Right atrium auricular region (tissue), 2 donors: ENCODE measurements at regions not wholly inside any gene's neighbourhood (a gene's known extent, or its start where the extent isn't known, plus 50 kb on each side); places are given as distances from the start of the nearest gene placed in this dataset.

Source experiments
- DNase-seq: peaks from one replicate; pipeline ENCODE4 v3.0.0-alpha.2; 2019; ENCODE audit warnings: low spot score
- H3K27ac ChIP-seq, 2 donors: fragments of 200-600 bp; sonication (generic); 1 replicate in 1 of 2; 2 replicates in 1 of 2; pipeline ENCODE4 v1.5.1; 2016 to 2019
- H3K27me3 ChIP-seq, 2 donors: fragments of 200-600 bp; sonication (generic); one replicate each; pipeline versions ENCODE4 v1.5.1 to v1.6.0; 2017 to 2019
- H3K36me3 ChIP-seq: fragments of 200-600 bp; sonication (generic); one replicate; pipeline ENCODE4 v1.5.1; 2016
- H3K4me1 ChIP-seq, 2 donors: fragments of 200-600 bp; sonication (generic); one replicate each; pipeline versions ENCODE4 v1.5.1 to v1.6.0; 2017 to 2019
- H3K4me3 ChIP-seq, 2 donors: fragments of 200-600 bp; sonication (generic); 1 replicate in 1 of 2; 2 replicates in 1 of 2; pipeline ENCODE4 v1.5.1; 2017 to 2019; ENCODE audit warnings: mild to moderate bottlenecking in 1 of 2, moderate library complexity in 1 of 2
- H3K9me3 ChIP-seq, 2 donors: fragments of 200-600 bp; sonication (generic); one replicate each; pipeline ENCODE4 v1.5.1; 2019
- CTCF ChIP-seq, 2 donors: fragments of 200-600 bp; sonication (generic); IDR thresholded peaks; one replicate each; pipeline ENCODE4 v1.5.1; 2019; ENCODE audit warnings: antibody characterized with exemption in 2 of 2

- Histone ChIP-seq H3K9me3 (no peaks in the 10 kb centered on the region), H3K4me3 (no peak overlapping the region), H3K4me1 (no peaks in the 10 kb centered on the region), H3K27me3 (no peaks in the 10 kb centered on the region), H3K27ac (no peak overlapping the region), H3K36me3 (no peaks in the 10 kb centered on the region)
- peak in 1 of 2 donors; percentile 67 for TF ChIP-seq CTCF (IDR thresholded peaks at IDR 0.05)
- DNase-seq, result no peak
Measured at GRCh38 chr6:6494677-6495076, 93.8 kb upstream of the LY86 start.

GRCh38 chr6:6495851-6496250, 92.7 kb upstream of the LY86 start:
- no peak overlapping the region for H3K27ac ChIP-seq
- DNase-seq, result no peak
- no peak for TF ChIP-seq CTCF (IDR thresholded peaks at IDR 0.05)
- H3K27me3 ChIP-seq, result no peaks in the 10 kb centered on the region
- H3K36me3 ChIP-seq, result no peaks in the 10 kb centered on the region
- H3K4me3 ChIP-seq, result no peak overlapping the region
- H3K4me1 ChIP-seq, result no peaks in the 10 kb centered on the region
- H3K9me3 ChIP-seq, result no peaks in the 10 kb centered on the region

- H3K36me3 ChIP-seq, result no peaks in the 10 kb centered on the region
- no peak for DNase-seq
Measured at GRCh38 chr6:6497541-6497940, 91.0 kb upstream of the LY86 start.

GRCh38 chr6:6497976-6498375, 90.5 kb upstream of the LY86 start:
- DNase-seq, result no peak
- Histone ChIP-seq H3K4me1 (no peaks in the 10 kb centered on the region), H3K36me3 (no peaks in the 10 kb centered on the region), H3K27me3 (no peaks in the 10 kb centered on the region), H3K4me3 (no peak overlapping the region), H3K9me3 (no peaks in the 10 kb centered on the region), H3K27ac (no peak overlapping the region)
- TF ChIP-seq CTCF (IDR thresholded peaks at IDR 0.05), result no peak

More at GRCh38 chr6:6497541-6497940, 91.0 kb upstream of the LY86 start:
- no peak overlapping the region for H3K4me3 ChIP-seq
- no peak overlapping the region for H3K27ac ChIP-seq
- H3K9me3 ChIP-seq, result no peaks in the 10 kb centered on the region
- no peaks in the 10 kb centered on the region for H3K27me3 ChIP-seq
- no peaks in the 10 kb centered on the region for H3K4me1 ChIP-seq
- no peak for TF ChIP-seq CTCF (IDR thresholded peaks at IDR 0.05)

GRCh38 chr6:6503191-6503590, 85.3 kb upstream of the LY86 start:
- Histone ChIP-seq H3K27ac (no peak overlapping the region), H3K4me1 (no peaks in the 10 kb centered on the region), H3K36me3 (no peaks in the 10 kb centered on the region), H3K27me3 (no peaks in the 10 kb centered on the region), H3K9me3 (peaks cover 0 to 5% of the 10 kb centered on the region in 2 donors), H3K4me3 (no peak overlapping the region)
- TF ChIP-seq CTCF (IDR thresholded peaks at IDR 0.05), result no peak
- DNase-seq, result no peak

- Histone ChIP-seq H3K27me3 (no peaks in the 10 kb centered on the region), H3K27ac (no peak overlapping the region), H3K9me3 (peaks cover 0 to 6% of the 10 kb centered on the region in 2 donors), H3K36me3 (no peaks in the 10 kb centered on the region), H3K4me1 (no peaks in the 10 kb centered on the region), H3K4me3 (no peak overlapping the region)
- no peak for DNase-seq
- TF ChIP-seq CTCF (IDR thresholded peaks at IDR 0.05), result no peak
Measured at GRCh38 chr6:6505111-6505510, 83.4 kb upstream of the LY86 start.
